ENCODE measurements at regions not wholly inside any gene's neighbourhood (a gene's known extent, or its start where the extent isn't known, plus 50 kb on each side); places are given as distances from the start of the nearest gene placed in this dataset.
A peak's percentile ranks its signal among the peaks of the same experiment; 100 is the strongest.
"Not testable (repeated sequence)": the region's sequence is repeated elsewhere in the genome, so short reads cannot be mapped to it uniquely, and the experiment has no call there.

DNA sequence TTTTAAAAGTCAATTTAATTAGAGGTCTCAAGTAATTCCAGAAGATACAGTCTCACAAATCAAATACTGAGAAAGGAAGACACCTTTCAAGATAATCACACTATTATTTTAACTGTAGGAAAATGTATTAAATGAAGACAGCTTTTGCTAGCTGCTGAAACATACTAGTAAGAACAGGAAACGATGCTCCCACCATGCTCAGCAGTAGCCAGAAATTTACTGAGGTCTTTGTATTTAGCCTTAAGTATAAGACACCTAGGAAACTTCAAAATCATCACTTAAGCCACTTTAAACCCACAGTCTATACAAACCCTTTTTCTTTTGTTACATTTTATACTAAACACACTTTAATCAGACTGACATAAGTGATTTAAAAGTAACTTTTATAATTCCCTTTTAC, 72.7 kb upstream of the NPIPB12 start:
- DNase-seq; H3K4me1 ChIP-seq; H3K27me3 ChIP-seq; intact Hi-C loops (cut with DNase I); H3K27ac ChIP-seq; H3K36me3 ChIP-seq; ATAC-seq; H3K4me3 ChIP-seq; H3K9me3 ChIP-seq: not testable (repeated sequence)

DNA sequence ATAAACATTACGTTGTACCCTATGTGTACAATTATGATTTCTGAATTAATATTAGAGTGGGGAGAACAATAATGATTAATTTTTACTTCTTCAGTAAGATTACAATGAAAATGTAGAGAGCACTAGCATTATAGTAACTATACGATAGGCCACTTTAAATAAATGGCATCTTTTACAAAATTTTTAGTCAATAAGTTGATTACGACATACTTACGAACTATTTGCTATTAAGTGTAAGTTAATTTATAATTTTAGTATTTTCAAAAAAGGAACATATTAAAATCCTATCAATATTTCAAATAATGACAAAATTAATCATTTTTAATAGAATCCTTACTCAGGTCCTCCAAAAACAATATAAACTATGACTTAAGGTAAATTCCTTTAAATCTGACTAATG, 75.6 kb upstream of the NPIPB12 start:
- DNase-seq; ATAC-seq; intact Hi-C loops (cut with DNase I): not testable (repeated sequence)

DNA sequence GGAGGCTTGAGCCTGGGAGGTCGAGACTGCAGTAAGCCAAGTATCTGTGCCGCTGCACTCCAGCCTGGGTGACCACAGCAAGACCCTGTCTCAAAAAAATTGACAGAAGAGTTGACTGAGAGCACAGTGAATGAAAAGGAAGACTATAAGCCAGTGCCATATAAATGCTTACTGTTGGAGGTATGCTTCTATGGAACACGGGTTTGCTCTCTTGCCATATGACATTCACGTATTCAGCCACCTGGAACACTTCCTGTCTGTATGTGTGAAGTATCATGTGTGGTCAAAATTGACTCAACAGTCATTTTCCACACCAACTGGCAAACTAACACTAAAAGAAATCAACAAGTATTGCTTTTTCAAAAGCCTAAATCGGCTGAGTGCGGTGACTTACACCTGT, 71.1 kb upstream of the SPN start:
- H3K27ac ChIP-seq; DNase-seq; H3K9me3 ChIP-seq; H3K36me3 ChIP-seq; H3K4me3 ChIP-seq; ATAC-seq; H3K4me1 ChIP-seq; H3K27me3 ChIP-seq; intact Hi-C loops (cut with DNase I): not testable (repeated sequence)

More for the DNA sequence above, 75.6 kb upstream of the NPIPB12 start:
- not testable (repeated sequence) for H3K27me3 ChIP-seq, H3K27ac ChIP-seq, H3K4me1 ChIP-seq, H3K36me3 ChIP-seq, H3K4me3 ChIP-seq, H3K9me3 ChIP-seq

DNA sequence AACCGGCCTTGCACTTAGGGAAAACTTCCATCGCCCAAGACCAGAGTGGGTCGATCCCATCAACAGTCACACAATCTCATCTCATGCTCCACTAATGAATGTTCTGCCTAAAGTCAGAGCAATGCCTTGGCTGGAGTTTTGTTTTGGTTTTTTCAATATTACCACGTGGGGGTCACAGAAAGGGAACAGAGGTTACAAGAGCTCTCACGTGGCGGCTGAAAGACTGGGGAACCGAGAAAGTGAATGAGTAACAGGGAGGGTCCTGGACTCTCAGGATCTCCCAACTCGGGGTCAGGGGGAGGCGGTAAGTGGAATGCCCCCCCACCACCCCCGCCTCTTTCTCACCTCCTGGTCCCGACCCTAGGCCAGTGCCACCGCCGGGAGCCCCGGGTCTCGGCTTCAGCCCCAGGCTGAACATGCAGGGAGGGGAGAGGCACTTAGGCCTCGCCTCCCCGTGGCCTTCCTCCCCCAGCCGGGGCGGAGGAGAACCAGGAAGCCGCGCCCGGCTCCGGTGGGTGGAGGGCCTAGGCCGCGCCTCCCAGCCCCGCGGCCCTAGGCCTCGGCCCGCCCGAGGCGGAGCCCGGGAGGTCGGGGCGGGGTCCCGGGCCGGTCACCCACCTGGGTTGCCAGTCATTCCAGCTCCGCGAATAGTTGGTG, 68.7 kb upstream of the SPN start:
- DNase-seq, result peak; percentile 93
- H3K9me3 ChIP-seq; intact Hi-C loops (cut with DNase I); H3K36me3 ChIP-seq; H3K27me3 ChIP-seq; H3K4me1 ChIP-seq: not testable (repeated sequence)
- H3K27ac ChIP-seq, result peak overlapping the region; percentile 90
- ATAC-seq, result peak; percentile 86
- H3K4me3 ChIP-seq, result peak overlapping the region; percentile 69

DNA sequence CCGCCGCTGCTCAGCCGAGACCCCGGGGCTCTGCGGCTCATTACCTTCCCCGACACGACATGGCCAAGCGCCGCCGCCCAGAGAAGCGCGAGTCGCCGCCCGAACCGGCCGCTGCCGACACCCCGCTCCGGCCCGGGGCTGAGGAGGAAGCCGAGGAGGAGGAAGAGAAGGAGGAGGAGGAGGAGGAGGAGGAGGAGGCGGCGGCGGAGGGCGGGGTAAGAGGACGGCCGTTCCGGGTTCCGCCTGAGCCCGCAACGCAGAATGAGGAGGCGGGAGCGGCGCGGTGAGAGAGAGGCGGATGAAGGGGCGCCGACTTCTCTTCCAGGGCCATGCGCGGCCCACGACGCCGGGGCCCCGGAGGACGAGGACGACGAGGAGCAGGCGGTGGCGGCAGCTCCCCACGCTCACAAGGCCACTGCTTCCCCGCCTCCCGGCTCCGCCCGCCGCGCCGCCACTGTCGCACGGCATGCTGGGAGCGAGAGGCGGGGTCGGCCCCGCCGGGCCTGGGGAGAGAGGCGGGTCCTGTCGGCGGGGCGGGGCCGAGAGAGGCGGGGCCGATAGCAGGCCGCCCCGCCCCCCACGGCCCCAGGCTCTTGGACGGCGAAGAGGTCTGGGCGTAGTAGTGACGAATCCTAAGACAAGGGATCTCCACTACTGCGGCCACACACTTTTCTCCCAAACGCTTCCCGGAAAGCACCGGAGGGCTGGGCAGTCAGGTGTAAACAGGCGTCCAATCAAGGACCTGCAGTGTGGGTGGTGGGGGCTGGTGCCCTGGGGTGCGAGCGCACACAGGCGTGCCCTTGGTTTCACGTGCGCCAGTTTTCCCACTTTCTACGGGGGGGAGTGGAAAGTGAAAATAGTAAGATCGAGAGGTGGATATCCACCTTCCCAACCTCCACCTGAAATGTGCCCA, 67.9 kb upstream of the SPN start:
- H3K27me3 ChIP-seq; H3K4me1 ChIP-seq; H3K9me3 ChIP-seq; H3K36me3 ChIP-seq; intact Hi-C loops (cut with DNase I): not testable (repeated sequence)
- peak; percentile 97 for ATAC-seq
- peak; percentile 97 for DNase-seq
- peak overlapping the region; percentile 69 for H3K4me3 ChIP-seq
- H3K27ac ChIP-seq, result peak overlapping the region; percentile 90

DNA sequence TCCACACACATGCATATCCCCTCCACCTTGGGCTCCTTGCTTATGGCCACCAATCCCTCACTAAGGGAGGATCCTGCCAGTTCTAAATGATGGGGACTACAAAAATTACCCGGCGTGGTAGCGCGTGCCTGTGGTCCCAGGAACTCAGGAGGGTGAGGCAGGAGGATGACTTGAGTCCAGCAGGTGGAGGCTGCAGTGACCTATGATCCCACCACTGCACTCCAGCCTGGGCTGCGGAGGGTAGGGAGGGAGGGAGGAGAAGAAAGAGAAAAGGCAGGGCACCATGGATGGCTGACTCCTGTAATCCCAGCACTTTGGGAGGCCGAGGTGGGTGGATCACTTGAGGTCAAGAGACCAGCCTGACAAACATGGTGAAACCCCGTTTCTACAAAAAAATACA, 66.0 kb upstream of the SPN start:
- H3K4me3 ChIP-seq; H3K36me3 ChIP-seq; H3K27me3 ChIP-seq; H3K4me1 ChIP-seq; H3K9me3 ChIP-seq; H3K27ac ChIP-seq; DNase-seq; ATAC-seq; intact Hi-C loops (cut with DNase I): not testable (repeated sequence)

DNA sequence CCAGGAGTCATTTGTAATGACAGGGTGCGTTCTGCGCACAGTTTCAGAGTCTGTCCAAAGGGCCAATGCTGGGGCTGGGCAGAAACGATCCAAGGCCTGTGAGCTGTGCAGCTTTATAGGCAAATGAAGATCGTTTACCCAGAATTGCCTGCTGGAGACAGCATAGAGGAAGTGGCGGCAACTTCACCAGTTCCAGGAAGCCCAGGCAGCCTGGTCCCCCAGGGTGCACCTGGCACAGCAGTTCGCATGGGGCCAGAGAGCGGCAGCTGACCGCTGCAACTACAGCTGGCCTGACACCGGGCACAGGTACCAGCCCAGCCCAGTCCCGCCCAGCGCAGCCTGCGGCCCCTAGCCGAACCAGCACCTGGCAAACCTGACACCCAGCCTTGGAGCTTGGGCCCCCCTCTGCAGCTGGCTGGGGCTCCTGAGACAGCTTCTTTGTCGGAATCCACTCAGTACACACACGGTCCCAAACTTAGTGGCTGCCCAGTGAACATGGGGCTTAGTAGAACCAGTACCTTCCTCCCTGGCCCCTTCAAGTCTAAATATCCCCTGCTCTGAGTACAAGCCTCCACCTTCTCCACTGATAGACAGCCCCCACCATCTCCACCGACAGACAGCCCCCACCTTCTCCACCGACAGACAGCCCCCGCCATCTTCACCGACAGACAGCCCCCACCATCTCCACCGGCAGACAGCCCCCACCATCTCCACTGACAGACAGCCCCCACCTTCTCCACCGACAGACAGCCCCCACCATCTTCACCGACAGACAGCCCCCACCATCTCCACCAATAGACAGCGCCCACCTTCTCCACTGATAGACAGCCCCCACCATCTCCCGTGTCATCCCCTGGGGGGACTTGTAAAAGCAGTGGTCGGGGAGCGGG, 62.7 kb upstream of the SPN start:
- peak; percentile 1 for ATAC-seq
- H3K4me3 ChIP-seq, result not testable (repeated sequence)

DNA sequence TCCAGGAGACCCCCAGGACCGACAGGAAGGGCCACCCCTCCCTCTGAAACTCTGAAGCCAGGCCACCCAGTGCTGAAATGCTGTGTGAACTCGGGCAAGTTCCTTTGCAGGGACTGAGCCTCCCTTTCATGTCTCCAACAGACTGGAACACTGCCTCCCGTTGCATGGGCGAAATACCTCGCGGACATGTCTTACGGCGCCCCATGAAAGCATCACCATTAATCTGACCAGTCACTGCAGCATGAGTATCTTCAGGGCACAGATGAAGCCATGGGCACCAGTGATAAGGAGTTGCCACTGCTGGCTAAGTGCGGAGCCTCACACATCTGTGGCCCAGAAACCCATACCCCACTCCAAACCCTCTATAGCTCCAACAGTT, 60.8 kb upstream of the SPN start:
- intact Hi-C loops (cut with DNase I); H3K27me3 ChIP-seq; H3K4me3 ChIP-seq; ATAC-seq; DNase-seq; H3K36me3 ChIP-seq; H3K27ac ChIP-seq; H3K4me1 ChIP-seq; H3K9me3 ChIP-seq: not testable (repeated sequence)

More for the DNA sequence above, 62.7 kb upstream of the SPN start:
- H3K36me3 ChIP-seq; H3K27ac ChIP-seq; H3K9me3 ChIP-seq; intact Hi-C loops (cut with DNase I); H3K27me3 ChIP-seq; H3K4me1 ChIP-seq: not testable (repeated sequence)
- peak; percentile 69 for DNase-seq

DNA sequence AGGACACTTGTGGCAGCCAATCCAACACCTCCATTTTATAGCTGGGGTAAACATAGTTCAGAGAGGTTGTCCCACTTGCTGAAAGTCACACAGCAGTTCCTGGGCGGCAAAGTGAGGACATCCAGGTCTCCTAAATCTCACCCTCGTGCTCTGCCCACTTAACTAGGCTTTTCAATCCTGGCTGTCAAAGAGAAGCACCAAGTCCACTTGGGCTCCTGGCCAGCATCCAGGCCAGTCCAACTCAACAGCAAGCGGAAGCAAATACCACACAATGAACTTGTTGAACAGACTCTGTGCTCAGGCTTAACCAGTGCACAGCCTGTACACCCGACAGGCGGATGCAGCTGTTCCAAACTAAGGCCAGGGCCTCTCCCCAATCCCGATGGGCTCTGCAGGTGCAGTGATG, 60.4 kb upstream of the SPN start:
- ATAC-seq, result peak; percentile 63

DNA sequence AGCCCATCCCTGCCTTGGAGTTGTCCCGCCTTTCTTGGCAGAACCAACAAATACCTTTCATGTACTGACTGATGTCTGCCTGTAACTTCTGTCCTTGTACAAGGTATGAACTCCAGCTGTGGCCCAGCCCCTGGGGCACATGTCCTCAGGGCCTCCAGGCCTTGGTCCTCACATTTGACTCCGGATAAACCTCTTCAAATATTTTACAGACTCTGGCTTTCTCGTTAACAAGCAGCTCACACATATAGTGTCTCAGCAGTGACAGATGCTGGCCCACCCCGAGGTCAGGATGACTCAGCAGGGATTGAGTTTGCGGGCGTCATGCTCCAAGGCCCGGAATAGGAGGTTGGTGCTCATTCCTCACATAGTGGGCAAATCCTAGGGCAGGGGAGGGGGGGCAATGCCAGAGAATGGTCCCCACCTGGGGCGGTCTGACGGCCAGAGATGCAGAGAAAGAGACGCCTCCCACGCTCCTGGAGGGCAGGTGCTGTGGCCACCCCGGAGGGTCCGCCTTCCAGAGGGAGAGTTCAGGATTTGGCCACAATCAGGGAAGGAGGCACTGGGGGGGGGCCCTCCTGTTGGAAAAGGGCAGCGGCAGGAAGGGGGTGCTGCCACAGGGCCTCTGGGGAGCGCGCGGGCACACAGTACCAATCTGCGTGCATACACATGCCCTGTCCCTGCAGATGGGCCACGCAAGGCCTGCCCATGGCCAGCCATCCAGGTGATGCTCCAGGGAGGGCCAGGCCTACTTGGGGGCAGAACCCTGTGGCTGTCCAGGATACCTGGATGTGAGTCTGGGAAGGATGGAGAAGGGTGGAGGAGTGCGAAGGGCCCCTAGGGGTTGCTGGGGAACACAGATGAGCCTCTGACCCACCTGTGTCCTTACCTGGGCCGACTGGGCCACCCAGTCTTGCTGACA, 58.2 kb upstream of the SPN start:
- H3K36me3 ChIP-seq; ATAC-seq; DNase-seq; intact Hi-C loops (cut with DNase I); H3K27me3 ChIP-seq; H3K4me3 ChIP-seq; H3K27ac ChIP-seq; H3K9me3 ChIP-seq; H3K4me1 ChIP-seq: not testable (repeated sequence)

More for the DNA sequence above, 60.4 kb upstream of the SPN start:
- H3K4me1 ChIP-seq; H3K36me3 ChIP-seq; intact Hi-C loops (cut with DNase I); H3K27me3 ChIP-seq; H3K27ac ChIP-seq; H3K9me3 ChIP-seq; DNase-seq; H3K4me3 ChIP-seq: not testable (repeated sequence)

DNA sequence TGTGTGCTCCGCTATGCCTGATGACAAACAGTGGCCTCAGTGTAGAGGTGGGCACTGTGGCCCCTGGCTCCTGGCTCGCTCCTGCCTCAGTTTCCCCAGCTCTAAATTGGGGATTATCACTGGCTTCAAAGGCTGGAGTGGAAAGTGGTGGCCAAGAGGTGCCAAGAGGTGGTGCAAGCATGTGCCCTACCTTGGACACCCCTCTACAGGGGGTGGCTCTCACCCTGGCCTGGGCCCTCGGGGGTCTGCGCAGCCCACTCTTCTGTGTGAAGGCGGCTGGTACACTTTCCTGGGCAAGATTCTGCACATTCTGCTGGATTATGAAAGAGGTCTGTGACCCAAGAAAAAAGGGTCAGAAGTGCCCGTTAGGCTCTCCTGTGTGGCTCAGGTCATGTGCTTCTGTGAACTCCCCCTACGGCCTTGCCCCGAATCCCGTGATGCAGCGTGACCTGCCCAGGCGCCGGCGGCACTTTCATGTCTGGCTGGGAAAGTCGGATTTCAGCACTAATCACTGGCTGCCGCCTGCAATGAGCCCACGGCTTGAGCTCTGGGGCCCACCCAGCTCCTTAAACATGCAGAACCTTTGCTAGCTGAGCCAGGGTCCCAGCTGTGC, 57.3 kb upstream of the SPN start:
- DNase-seq; ATAC-seq; H3K9me3 ChIP-seq; H3K36me3 ChIP-seq; intact Hi-C loops (cut with DNase I); H3K27me3 ChIP-seq; H3K4me3 ChIP-seq; H3K27ac ChIP-seq; H3K4me1 ChIP-seq: not testable (repeated sequence)

DNA sequence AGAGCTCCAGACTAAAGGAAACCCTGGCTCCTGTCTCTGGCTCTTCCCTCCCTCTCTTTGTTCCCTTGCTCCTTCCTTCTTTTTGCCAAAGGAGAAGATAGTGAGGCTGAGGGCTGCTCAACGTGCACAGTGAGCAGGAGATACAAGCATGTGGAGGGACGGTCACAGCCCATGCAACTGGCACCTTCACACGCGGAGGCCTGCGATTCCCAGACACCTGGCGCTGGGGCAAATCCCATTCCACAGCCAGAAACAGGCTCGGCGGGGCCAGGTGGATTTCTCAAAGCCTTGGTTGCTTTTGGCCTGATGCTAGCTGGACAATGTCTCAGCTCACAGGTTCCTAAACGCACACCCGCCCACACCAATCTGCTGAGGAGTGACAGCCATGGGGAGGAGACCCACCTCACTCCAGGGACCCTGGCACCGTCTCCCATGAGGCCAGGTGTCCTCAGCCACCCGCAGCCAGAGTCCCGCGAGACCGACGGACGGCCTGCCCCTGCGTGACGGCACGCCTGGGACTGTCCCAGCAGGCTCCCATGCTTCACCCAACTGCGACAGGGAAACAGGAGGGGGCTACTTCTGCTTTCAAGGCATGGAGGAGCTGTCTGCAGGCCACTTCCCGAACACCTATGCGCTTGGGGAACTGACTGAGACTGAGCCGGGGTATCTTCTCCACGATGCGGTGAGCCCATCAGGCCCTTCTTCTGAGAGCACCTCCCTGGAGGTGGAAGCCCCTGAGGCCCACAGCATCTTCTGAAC, 56.2 kb upstream of the SPN start:
- DNase-seq; intact Hi-C loops (cut with DNase I): not testable (repeated sequence)

More for the DNA sequence above, 56.2 kb upstream of the SPN start:
- H3K4me1 ChIP-seq, H3K9me3 ChIP-seq, H3K27ac ChIP-seq, H3K36me3 ChIP-seq, H3K27me3 ChIP-seq, H3K4me3 ChIP-seq: not testable (repeated sequence)
- ATAC-seq, result peak; percentile 6

Measured in upper lobe of right lung (tissue), 1 donor.